Ovary (tissue), 3 donors: ENCODE measurements at regions not wholly inside any gene's neighbourhood (a gene's known extent, or its start where the extent isn't known, plus 50 kb on each side); places are given as distances from the start of the nearest gene placed in this dataset.

Experiments used
- POLR2A ChIP-seq: fragments of 450-650 bp; IDR thresholded peaks from one replicate; pipeline ENCODE4 v1.6.1; 2017; ENCODE audit warnings: antibody characterized with exemption, mild to moderate bottlenecking, moderate library complexity
- TF ChIP-seq, protein P1 (sequence below), 3 donors: fragments of 450-650 bp in 2 of 3; fragments of 200-600 bp in 1 of 3; IDR thresholded peaks; one replicate each; pipeline versions ENCODE4 v1.5.1 to v1.8.0; 2016 to 2022; ENCODE audit warnings: antibody characterized with exemption in 3 of 3, mild to moderate bottlenecking in 1 of 3
- donor health status: DM: no; HTN: no; CAD: no.

DNA sequence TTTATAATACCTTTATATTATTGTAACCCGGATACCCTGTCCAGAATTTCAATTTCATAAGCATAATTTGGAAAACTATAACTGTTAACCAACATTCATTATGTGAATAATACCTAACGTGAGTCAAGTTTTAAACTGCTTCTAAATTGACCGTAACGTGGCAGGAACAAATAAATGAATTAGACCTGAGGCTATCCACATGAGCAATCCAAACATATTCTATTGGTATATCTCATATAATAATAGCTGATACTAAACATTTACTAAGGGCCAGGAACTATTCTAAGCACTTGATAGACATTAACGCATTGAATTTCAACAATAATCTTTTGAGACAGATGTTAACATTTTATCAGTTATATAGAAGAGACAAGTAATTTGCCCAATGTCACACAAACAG lies 276.4 kb downstream of the MEF2C start:
- TF ChIP-seq POLR2A, result no peak
- TF ChIP-seq, protein P1, sequence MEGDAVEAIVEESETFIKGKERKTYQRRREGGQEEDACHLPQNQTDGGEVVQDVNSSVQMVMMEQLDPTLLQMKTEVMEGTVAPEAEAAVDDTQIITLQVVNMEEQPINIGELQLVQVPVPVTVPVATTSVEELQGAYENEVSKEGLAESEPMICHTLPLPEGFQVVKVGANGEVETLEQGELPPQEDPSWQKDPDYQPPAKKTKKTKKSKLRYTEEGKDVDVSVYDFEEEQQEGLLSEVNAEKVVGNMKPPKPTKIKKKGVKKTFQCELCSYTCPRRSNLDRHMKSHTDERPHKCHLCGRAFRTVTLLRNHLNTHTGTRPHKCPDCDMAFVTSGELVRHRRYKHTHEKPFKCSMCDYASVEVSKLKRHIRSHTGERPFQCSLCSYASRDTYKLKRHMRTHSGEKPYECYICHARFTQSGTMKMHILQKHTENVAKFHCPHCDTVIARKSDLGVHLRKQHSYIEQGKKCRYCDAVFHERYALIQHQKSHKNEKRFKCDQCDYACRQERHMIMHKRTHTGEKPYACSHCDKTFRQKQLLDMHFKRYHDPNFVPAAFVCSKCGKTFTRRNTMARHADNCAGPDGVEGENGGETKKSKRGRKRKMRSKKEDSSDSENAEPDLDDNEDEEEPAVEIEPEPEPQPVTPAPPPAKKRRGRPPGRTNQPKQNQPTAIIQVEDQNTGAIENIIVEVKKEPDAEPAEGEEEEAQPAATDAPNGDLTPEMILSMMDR (IDR thresholded peaks at IDR 0.05), result no peak
